ENCODE measurements at regions not wholly inside any gene's neighbourhood (a gene's known extent, or its start where the extent isn't known, plus 50 kb on each side); places are given as distances from the start of the nearest gene placed in this dataset.

GRCh38 chr9:126053913-126054312, 272.7 kb upstream of the MVB12B start:
- TF ChIP-seq, protein P1, sequence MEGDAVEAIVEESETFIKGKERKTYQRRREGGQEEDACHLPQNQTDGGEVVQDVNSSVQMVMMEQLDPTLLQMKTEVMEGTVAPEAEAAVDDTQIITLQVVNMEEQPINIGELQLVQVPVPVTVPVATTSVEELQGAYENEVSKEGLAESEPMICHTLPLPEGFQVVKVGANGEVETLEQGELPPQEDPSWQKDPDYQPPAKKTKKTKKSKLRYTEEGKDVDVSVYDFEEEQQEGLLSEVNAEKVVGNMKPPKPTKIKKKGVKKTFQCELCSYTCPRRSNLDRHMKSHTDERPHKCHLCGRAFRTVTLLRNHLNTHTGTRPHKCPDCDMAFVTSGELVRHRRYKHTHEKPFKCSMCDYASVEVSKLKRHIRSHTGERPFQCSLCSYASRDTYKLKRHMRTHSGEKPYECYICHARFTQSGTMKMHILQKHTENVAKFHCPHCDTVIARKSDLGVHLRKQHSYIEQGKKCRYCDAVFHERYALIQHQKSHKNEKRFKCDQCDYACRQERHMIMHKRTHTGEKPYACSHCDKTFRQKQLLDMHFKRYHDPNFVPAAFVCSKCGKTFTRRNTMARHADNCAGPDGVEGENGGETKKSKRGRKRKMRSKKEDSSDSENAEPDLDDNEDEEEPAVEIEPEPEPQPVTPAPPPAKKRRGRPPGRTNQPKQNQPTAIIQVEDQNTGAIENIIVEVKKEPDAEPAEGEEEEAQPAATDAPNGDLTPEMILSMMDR (IDR thresholded peaks at IDR 0.05; ENCODE audit: low read depth, low read length, poor library complexity, severe bottlenecking) = no peak
- TF ChIP-seq EZH2phosphoT487 (IDR thresholded peaks at IDR 0.05; ENCODE audit: borderline replicate concordance, low read length) = no peak

Measured in DOHH2 (cell line).